Activated T-helper 1 cell treated with Interleukin-2 at 50 U/mL for 16 hours (primary cell): ENCODE measurements at regions not wholly inside any gene's neighbourhood (a gene's known extent, or its start where the extent isn't known, plus 50 kb on each side); places are given as distances from the start of the nearest gene placed in this dataset.

Source experiments
- DNase-seq: peaks from one replicate; pipeline ENCODE4 v3.0.0-alpha.2; 2020; ENCODE audit warnings: low read depth

DNA sequence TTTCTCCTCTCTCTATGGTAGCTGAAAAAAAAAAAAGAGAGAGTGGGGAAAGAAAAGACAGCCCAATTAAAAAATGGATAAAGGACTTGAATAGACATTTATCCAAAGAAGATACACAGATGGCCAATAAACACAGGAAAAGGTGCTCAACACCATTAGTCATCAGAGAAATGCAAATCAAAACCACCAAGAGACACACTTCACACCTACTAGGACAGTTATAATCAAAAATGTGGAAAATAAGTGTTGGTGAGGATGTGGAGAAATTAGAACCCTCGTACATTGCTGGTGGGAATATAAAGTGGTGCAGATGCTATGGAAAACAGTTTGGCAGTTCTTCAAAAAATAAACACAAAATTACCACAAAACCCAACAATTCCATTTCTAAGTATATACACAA, 172.4 kb upstream of the GRIN2B start:
- DNase-seq = no peak

DNA sequence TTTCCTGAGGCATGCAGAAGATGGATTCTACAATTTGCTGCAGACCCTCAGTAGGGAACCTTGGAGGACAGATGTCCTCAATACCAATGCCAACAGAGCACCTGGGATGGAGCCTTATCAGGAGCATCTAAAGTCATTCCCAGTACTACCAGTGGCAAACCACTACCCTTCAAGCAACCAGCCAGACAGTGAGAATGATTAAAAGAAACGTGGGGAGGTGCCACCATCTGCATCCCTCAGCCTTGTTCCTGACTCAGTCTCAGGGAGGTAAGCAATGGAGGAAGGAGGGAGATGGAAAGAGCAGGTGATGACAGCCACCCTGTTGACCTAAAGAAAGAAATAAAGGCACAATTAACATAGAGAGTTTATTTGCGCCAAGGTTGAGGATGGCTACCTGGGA, 175.2 kb upstream of the GRIN2B start:
- DNase-seq = no peak

DNA sequence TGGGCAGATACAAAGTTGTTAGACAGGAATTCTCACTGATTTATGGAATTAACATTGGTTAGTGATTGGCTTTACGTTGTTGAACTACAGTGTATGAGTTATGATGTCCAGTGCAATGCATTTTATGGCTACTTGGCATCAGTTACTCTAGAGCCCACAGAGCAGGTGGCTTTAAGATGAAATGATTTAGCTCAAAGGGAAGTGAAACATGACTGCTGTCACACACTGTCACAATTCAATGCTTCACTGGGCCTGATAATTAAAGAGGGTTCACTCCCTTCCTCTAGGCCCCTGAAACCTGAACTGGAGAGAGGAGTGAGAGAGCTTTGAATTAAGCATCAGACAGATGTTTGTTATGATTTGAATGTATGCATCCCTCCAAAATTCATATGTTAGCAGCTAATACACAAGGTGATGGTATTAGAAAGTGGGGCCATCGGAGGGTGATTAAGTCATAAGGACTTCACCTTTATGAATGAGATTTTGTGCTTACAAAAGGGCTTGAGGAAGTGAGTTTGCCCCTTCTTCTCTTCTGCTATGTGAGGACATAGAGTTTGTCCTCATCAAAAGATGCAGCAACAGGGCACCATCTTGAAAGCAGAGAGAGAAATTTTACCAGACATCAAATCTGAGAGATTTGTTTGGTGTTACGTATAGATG, 175.8 kb upstream of the GRIN2B start:
- DNase-seq = no peak

DNA sequence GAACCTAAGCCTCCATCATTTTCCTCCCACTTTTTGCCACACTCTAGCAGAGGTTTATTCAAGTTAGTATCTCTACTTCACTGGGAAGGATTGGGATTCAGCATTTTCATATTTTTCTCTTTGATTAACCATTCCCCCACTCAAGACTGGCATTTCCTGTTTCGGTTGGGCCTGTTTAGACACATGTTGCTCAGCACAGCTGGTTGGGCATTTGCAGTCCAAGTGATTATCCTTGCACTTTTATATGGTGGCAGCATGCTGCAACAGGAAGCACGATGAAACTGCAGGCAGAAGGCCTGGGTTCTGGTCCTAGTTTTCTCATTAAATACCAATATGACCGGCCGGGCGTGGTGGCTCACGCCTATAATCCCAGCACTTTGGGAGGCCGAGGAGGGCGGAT, 182.9 kb upstream of the GRIN2B start:
- no peak for DNase-seq

DNA sequence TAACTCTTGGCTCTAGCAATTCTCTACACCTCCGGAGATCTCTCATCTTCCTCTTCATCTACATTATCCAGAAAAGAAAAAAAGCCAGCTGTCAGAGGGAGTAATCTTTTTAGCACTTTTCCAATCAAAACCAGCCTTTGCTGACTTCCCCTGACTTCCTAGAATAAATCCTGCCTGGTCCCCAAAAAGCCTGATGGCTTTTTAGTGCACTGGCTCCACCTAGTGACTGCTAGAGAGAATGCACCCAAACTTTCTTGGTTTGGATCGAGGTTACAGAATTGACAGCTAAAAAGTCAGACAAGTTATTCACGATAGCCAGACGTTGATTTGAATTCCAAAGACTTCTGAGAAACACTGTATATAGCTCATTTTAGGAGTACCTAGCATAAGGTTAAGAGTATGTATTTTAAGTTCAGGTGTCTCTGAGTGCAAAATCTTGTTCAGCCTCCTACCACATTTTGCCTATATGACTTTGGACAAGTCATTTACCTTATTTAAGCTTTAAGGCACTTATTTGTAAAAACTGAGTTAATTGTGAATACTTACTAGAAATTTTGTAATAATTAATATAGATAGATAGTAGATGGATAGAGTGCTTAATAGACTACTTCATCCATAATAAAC, 185.7 kb upstream of the GRIN2B start:
- no peak for DNase-seq

DNA sequence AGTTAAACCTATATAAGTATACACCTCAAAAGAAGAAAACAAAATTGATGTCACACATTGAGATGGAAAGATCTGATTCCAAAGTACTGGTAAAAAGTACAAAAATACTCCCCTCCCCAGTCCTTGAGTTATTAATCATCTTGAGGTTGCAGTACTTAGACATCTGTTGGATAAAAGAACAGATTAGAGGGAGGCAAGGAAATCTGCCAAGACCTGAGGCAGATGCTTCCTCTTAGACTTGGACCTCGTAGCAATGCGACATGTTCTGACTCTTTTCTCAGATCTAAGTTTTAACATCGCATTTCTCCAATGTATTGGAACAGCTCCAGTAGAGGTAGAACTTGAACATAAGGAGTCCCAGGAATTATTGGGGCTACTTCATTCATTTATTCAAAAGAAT, 187.9 kb upstream of the GRIN2B start:
- DNase-seq = no peak

DNA sequence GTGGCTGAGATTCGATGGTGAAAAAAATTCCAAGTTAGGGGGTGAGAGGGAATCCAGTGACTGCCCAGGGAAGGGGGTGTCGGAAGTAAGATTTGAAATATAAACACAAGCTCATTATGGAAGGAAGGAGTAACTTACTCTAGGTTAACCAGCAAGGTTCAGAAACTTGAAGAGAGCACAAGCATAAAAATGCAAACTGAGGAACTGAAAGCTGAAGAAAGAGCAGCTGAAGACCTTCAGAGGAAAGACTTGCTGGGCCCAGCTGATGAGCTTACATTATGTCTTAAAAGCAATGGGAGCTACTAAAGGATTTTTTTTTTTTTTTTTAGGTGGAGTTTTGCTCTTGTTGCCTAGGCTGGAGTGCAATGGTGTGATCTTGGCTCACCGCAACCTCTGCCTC, 189.7 kb upstream of the GRIN2B start:
- DNase-seq = no peak

DNA sequence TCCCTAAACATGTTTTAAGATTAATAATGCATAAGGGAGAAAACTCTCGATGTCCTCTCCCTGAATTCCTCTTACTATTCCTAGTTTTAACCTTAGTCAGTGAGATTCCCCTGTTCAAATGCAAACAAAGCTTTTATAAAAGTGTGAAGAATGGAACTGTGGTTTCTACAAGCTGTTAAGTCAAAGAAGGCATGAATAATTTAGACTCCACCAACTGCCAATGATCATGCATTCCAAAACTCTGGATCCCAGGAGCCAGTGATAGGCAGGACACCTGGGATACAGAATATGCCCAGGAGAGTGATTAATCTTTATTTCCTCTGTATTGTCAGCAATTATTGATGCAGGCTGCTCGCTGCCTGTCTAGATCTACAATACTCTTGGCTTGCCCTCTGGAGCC, 190.3 kb upstream of the ATF7IP start:
- no peak for DNase-seq

DNA sequence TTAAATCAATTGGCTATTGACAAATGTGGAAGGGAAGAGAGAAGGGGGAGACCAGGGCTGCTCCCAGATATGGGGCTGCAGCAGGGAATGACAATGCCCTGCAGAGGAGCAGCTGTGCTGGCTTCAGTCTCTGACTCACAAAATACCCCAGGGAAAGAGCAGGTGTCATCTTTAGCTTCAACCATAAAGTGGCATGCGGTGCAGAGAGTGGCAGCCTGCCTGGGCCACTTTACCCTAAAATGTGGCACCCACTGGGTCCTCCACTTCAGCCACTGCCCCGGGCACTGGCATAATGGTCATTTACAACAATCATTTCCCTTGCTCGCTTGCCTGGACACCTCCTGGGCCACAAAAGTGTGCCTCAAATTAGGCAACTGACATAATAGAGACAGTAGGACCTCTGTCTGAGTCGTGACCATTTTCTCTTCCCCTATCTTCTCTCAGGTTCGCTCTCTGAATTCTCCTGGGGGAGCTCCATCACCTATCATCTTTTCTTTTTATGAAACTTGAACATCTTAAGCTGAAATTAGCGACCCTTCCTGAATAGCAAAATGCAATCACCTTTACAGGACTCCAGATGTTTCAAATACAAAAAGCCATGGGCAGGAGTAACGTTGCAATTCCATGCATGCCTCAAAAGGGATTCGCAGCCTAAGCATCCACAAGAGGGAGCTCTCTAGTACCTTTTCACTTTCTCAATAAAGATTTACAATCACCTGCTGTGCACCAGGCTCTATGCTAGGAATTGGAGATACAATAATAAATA, 179.9 kb upstream of the ATF7IP start:
- DNase-seq = no peak

DNA sequence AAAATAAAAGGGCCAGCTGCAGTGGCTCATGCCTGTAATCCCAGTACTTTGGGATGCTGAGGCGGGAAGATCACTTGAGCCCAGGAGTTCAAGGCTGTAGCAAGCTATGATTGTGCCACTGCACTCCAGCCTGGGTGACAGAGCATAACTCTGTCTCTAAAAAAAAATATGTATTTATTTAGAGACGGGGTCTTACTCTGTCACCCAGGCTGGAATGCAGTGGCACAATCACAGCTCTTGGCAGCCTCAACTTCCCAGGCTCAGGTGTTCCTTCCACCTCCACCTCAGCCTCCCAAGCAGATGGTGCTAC, 179.3 kb upstream of the ATF7IP start:
- DNase-seq = no peak

DNA sequence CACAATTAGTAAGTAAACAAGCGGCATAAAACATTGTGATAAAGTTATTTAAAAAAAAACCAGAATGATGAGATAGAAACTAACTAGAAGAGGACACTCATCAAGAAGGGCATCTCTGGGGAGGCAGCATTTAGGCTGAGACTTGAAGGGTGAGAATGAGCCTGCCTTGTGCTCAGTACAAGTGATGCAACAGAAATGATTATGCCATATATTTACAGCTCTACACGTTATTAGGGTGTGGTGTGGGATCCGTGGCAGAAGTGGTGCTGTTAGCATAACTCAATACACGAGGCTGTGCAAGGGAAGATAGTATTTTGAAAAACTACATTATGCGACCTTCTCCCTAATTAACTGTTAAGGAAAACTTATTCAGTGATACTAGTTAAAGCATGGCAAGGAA, 178.5 kb upstream of the ATF7IP start:
- DNase-seq = no peak

DNA sequence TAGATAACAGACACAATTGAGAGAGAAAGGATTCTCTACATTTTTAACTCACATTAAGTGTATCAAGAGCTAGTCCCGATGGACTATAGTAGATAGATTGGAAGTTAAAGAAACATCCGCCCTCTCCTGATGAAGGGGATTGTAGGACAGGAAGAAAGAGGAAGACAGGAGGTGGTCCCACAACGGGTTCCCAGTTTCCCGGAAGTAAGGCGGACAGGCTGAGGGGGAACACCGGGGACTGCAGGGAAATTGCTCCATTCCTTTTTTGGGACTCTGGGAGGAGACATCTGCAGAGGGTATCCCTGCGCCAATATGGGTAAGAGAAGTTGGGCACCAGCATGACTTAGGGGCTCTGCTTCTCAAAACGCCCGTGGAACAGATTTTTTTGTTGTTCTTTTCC, 177.5 kb upstream of the ATF7IP start:
- no peak for DNase-seq

DNA sequence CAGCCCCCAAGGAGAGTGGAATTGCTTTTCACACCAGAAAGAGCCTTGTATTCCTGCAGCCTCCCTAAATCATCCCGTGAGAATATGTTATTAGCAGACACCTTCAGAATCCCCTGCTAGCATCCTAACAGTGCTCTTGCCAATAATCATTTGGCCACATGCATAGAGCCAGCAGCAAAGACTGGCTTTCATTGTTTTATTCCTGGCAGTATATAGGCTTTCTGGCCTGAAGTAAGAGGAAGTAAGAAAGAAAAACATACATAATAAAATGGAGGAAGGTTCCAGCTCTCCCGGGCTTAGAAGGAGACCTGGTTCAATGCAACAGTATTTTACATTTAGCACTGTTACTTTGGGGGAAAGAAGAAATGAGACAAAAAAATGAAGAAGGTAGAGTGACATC, 176.7 kb upstream of the ATF7IP start:
- no peak for DNase-seq

DNA sequence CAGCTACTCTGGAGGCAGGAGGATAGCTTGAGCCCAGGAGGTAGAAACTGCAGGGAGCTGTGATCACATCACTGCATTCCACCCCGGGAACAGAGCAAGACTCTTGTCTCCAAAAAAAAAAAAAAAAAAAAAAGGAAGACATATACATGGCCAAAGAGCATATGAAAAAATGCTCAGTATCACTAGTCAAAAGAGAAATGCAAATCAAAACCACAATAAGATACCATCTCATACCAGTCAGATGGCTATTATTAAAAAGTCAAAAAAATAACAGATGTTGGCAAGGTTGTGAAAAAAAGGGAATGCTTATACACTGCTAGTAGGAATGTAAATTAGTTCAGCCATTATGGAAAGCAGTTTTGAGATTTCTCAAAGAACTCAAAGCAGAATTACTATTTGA, 174.8 kb upstream of the ATF7IP start:
- DNase-seq = no peak

DNA sequence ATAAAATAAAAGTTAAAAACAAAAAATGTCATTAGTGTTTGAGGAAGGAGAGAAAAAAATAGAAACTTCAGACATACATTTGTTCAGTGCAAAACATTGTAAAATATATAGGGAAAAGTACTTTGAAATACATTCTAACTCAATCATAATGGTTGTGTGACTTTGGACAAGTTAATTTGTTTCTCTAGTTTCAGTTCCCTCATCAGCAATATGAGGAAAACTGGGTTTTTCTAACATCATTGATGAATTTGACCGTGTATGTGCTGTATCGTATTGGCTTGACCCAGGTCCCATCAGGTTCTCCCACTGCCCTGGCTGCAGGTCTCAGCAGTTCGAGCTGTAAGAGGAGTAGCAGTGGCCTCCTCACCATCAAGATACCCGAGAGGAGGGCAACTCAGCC, 173.9 kb upstream of the ATF7IP start:
- no peak for DNase-seq

DNA sequence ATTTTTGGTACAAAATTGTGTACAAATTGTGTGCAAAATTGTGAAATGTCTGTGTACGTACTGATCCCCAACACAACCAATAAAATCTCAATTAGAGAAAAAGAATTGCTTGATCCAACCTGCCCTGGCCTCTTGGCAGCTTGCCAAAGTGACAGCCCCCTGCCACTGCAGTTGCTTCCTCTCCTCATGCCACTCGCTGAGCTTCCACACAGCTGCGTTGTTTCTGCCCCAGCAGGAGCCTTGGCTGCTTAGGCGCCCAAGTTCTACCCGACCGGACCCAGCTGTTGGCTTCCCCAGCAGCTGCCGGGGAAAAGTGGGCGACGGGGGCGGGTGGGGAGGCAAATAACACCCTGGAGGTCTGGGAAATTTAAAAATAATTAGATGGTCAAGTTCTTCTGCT, 171.8 kb upstream of the ATF7IP start:
- no peak for DNase-seq

DNA sequence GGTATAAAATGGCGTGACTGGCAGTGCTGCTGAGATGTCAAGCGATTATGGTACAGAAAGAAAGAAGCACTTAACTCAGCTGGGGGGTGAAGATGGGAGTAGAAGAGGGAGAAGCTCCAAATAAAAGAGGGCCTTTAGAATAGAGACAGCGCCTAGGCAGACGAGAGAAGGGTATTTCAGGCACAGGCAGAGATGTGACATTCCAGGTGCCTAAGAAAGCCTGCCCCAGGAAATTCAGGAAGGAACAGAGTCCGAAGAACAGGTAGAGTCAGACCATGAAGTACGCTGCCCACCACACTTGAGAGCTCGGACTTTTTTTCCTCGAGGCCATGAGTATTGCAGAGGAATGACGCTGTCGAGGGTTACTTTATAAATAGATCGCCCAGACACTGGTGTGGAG, 170.9 kb upstream of the ATF7IP start:
- no peak for DNase-seq

DNA sequence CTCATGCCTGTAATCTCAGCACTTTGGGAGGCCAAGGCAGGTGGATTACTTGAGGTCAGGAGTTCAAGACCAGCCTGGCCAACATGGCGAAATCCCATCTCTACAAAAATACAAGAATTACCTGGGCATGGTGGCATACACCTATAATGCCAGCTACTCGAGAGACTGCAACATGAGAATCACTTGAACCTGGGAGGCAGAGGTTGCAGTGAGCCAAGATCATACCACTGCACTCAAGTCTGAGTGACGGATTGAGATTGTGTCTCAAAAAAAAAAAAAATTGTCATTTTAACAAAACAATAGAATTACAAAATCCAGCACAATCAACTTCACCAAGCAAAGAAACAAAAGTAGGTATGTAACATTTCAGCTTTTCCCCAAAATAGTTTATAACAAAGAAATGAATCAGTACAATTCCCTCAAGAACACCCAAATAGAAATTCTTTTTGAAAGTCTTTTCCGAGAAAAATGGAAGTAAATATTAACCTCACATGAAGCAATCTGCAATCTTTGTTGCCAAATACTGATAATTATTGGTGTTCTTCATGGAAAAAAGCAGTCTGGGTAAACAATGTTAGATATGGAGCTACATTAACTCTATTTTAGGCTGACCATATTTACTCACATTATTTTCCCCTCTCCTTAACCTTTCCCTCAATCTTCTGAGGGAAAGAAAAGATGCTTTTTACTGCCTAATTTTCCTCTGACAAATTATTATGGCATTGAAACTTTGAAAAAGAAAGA, 165.9 kb upstream of the ATF7IP start:
- DNase-seq = no peak

DNA sequence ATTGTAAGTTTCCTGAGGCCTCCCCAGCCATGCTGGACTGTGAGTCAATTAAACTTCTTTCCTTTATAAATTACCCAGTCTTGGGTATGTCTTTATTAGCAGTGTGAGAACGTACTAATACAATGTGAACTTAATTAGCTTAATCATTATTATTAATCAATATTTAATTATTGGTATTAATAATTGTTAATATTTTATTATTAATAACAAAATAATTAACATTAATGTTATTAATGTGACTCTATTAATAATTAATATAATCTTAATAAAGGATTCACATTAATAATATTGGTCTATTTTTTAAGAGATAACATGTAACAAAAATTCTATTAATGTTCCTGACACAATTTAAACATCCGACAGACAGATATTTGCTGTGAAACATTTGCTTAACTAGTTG, 164.9 kb upstream of the ATF7IP start:
- no peak for DNase-seq

DNA sequence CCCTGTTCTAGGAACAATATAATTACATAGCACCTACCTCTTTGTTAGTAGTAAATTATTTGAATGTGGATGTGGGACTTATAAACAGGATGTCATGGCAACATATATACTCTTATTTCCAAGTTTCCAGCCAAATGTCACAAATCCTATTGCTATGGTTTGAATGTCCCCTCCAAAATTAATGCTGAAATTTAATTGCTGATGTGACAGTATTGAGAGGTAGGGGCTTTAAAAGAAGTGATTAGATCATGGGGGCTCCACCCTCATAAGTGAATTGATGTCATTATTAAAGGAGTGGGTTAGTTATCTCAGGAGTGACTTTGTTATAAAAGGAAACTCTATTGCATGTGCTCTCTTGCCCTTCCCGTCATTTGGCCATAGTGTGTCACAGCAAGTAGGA, 164.2 kb upstream of the ATF7IP start:
- no peak for DNase-seq

DNA sequence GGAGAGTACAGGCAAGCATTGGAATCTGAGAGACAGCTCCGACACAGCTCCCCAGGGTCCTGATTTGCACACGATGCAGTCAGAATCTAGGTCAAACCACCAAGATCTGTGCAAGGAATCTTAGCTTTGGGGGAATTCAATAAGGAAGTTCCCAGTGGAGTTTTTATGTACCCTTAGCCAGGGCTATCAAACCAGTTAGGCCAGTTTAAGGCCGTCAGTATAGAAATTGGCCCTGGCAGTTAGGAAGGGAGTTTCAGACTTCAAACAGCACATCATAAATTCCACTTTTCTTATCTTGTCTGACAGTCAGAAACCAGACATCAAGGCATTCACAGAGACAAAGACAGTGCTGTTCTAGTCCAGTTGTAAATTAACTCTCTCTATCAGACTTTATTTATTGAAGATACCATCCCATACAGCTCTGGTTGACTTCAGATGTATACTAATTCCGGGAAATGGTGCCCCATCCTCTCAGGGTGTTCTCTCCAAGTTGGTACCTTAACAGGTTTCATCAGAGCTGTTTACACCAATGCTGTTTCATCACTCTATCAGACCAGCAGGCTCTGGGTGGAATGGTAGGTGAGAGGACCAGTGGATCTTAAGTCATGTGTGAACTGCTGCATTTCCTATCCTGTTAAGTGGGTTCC, 157.5 kb upstream of the ATF7IP start:
- no peak for DNase-seq

DNA sequence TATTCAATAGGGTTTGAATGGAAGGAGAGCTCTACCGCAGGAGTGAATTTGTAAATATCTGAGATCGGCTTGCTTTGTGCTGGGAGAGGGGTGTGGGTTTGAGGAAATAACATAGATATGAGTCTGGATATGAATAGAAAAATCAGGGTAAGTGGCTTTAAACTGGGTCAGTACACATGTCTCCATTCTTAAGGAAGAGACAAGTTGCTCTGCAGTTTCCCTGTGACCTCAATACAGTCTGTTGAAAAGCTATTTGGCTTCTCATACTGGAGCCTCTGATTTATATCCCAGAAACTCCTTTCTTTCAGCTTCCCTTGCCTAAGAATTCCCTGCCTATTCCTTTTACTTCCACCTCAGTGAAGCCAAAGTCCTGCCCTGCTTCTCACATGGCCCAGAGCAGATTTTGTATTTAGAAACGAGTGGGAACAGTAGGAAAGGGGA, 153.5 kb upstream of the ATF7IP start:
- DNase-seq = no peak

DNA sequence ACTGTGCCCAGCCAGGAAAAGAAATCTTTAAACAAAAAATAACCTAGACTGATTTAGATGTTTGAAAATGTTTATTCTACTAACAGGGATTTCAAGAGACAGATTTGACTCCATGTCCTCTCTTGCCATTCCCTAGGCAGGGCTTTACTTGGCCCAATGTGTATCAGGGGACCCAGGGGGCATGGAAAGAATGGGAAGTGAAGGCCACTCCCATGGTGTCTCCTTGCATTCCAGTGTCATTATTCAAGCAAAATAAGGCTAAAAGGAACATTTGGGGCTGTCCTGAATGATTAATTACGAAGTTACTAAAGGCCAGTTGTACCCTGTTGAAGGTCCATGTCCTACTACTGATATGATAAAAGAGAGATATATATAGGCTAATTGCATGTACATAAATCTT, 151.9 kb upstream of the ATF7IP start:
- DNase-seq = no peak
